ENCODE measurements at regions not wholly inside any gene's neighbourhood (a gene's known extent, or its start where the extent isn't known, plus 50 kb on each side); places are given as distances from the start of the nearest gene placed in this dataset.

DNA sequence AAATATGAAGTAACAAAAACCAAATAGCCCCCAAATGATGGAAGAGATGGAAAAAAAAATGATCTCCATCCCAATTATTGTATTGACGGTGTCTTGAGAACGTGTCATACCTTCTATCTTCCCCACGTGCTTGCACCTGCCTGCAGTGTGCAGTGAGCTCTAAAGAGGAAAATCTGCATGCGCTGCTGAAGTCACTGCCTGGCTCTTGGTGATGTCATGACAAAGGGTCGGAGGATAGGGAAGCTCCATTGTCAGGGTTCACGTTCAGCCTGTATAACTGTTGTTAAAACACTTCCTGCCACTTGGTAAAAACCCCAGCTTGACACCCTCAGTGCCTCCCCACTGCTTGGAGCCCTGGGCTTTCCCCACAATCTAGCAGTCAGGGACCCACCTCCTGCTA is 549.2 kb upstream of the MKI67 start:
- TF ChIP-seq, protein P1, sequence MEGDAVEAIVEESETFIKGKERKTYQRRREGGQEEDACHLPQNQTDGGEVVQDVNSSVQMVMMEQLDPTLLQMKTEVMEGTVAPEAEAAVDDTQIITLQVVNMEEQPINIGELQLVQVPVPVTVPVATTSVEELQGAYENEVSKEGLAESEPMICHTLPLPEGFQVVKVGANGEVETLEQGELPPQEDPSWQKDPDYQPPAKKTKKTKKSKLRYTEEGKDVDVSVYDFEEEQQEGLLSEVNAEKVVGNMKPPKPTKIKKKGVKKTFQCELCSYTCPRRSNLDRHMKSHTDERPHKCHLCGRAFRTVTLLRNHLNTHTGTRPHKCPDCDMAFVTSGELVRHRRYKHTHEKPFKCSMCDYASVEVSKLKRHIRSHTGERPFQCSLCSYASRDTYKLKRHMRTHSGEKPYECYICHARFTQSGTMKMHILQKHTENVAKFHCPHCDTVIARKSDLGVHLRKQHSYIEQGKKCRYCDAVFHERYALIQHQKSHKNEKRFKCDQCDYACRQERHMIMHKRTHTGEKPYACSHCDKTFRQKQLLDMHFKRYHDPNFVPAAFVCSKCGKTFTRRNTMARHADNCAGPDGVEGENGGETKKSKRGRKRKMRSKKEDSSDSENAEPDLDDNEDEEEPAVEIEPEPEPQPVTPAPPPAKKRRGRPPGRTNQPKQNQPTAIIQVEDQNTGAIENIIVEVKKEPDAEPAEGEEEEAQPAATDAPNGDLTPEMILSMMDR (IDR thresholded peaks at IDR 0.05; ENCODE audit: poor library complexity), result no peak
- no peak for TF ChIP-seq EZH2 (IDR thresholded peaks at IDR 0.05; ENCODE audit: borderline replicate concordance)
